Mucosa of rectum (tissue), 2 donors: ENCODE measurements at regions not wholly inside any gene's neighbourhood (a gene's known extent, or its start where the extent isn't known, plus 50 kb on each side); places are given as distances from the start of the nearest gene placed in this dataset.

Experiments used
- H3K27ac ChIP-seq, 2 donors: one replicate each; pipeline ENCODE4 v1.7.0; 2013; ENCODE audit warnings: inconsistent platforms in 2 of 2, low read depth in 2 of 2, low read length in 2 of 2
- H3K27me3 ChIP-seq, 2 donors: one replicate each; pipeline ENCODE4 v1.7.0; 2013; ENCODE audit warnings: low read length in 2 of 2; ENCODE audit not compliant: control insufficient read depth in 2 of 2, insufficient read depth in 2 of 2
- H3K36me3 ChIP-seq, 2 donors: one replicate each; pipeline ENCODE4 v1.7.0; 2013; ENCODE audit warnings: low read length in 2 of 2; ENCODE audit not compliant: control insufficient read depth in 2 of 2, insufficient read depth in 2 of 2
- H3K4me1 ChIP-seq, 2 donors: one replicate each; pipeline ENCODE4 v1.7.0; 2013; ENCODE audit warnings: low read length in 2 of 2, mild to moderate bottlenecking in 1 of 2; ENCODE audit not compliant: control insufficient read depth in 2 of 2, insufficient read depth in 2 of 2
- H3K4me3 ChIP-seq, 2 donors: one replicate each; pipeline ENCODE4 v1.7.0; 2013; ENCODE audit warnings: low read length in 2 of 2
- H3K9ac ChIP-seq, 2 donors: one replicate each; pipeline ENCODE4 v1.7.0; 2013; ENCODE audit warnings: low read length in 2 of 2, low read depth in 1 of 2, mild to moderate bottlenecking in 1 of 2
- H3K9me3 ChIP-seq, 2 donors: one replicate each; pipeline ENCODE4 v1.7.0; 2013; ENCODE audit warnings: low read length in 2 of 2; ENCODE audit not compliant: control insufficient read depth in 2 of 2
- donor health status: healthy.
- donor health status: Normal muscosa, but diverticular disease.

DNA sequence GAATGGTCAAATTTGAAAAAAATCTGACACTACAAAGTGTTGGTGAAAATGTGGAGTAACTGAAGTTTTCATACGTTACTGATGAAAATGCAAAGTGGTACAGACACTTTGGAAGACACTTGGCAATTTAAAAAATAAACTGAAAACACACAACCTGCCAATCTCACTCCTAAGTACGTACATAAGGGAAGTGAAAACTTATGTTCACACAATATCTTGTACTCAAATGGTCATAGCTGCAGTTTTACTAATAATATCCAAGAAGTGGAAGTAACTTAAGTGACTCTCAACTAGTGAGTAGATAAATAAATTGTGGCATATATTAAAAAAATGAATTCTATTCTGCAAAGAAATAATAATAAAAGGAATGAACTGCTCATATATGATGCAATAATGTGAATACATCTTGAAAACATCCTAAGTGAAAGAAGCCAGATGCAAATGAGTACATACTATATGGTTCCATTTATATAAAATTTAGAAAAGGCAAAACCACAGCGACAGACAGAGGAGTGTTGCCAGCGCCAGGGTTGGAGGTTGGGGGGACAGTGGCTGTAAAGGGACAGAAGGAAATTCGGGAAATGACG, 198.2 kb downstream of the ERMARD start:
- no peak overlapping the region for H3K9ac ChIP-seq
- no peaks in the 10 kb centered on the region for H3K36me3 ChIP-seq
- H3K9me3 ChIP-seq, result no peaks in the 10 kb centered on the region
- peaks cover 0 to 2% of the 10 kb centered on the region in 2 donors for H3K27me3 ChIP-seq
- no peak overlapping the region for H3K27ac ChIP-seq
- no peak overlapping the region for H3K4me3 ChIP-seq
- H3K4me1 ChIP-seq, result no peaks in the 10 kb centered on the region

DNA sequence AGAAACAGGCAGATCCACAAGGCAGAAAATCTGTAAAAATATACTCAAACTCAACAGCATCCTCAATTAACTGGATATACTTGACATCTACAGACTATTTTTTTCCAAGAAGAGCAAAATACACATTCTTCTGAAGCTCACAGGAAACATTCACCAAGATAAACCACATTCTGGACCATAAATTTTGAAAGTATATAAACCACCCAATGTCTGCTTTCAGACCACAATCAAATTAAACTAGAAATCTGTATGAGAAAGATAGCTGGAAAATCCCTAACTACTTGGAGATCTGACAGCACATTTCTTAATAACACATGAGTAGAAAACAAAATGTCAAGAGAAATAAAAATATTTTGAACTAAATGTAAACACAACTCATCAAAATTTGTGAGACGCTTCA, 195.5 kb downstream of the ERMARD start:
- Histone ChIP-seq H3K27me3 (peaks cover 0 to 2% of the 10 kb centered on the region in 2 donors), H3K36me3 (no peaks in the 10 kb centered on the region), H3K4me1 (no peaks in the 10 kb centered on the region), H3K27ac (no peak overlapping the region), H3K4me3 (no peak overlapping the region), H3K9ac (no peak overlapping the region), H3K9me3 (no peaks in the 10 kb centered on the region)

GRCh38 chr6:169945117-169945516, 193.7 kb downstream of the ERMARD start:
- H3K4me3 ChIP-seq, result no peak overlapping the region
- no peak overlapping the region for H3K9ac ChIP-seq
- no peak overlapping the region for H3K27ac ChIP-seq
- peaks cover 0 to 2% of the 10 kb centered on the region in 2 donors for H3K27me3 ChIP-seq
- no peaks in the 10 kb centered on the region for H3K9me3 ChIP-seq
- no peaks in the 10 kb centered on the region for H3K36me3 ChIP-seq
- no peaks in the 10 kb centered on the region for H3K4me1 ChIP-seq

GRCh38 chr6:169944415-169944814, 193.0 kb downstream of the ERMARD start:
- no peaks in the 10 kb centered on the region for H3K36me3 ChIP-seq
- H3K27me3 ChIP-seq, result peaks cover 0 to 2% of the 10 kb centered on the region in 2 donors
- no peak overlapping the region for H3K9ac ChIP-seq
- H3K4me1 ChIP-seq, result no peaks in the 10 kb centered on the region
- no peak overlapping the region for H3K4me3 ChIP-seq
- H3K9me3 ChIP-seq, result no peaks in the 10 kb centered on the region
- no peak overlapping the region for H3K27ac ChIP-seq

GRCh38 chr6:169944061-169944337, 192.6 kb downstream of the ERMARD start:
- Histone ChIP-seq H3K36me3 (no peaks in the 10 kb centered on the region), H3K27ac (no peak overlapping the region), H3K4me1 (no peaks in the 10 kb centered on the region), H3K27me3 (peaks cover 0 to 2% of the 10 kb centered on the region in 2 donors), H3K9me3 (no peaks in the 10 kb centered on the region), H3K4me3 (no peak overlapping the region), H3K9ac (no peak overlapping the region)

- Histone ChIP-seq H3K9ac (no peak overlapping the region), H3K27ac (no peak overlapping the region), H3K27me3 (peaks cover 0 to 2% of the 10 kb centered on the region in 2 donors), H3K4me1 (no peaks in the 10 kb centered on the region), H3K4me3 (no peak overlapping the region), H3K9me3 (no peaks in the 10 kb centered on the region), H3K36me3 (no peaks in the 10 kb centered on the region)
Observed at GRCh38 chr6:169943241-169944060, 192.0 kb downstream of the ERMARD start.

- no peak overlapping the region for H3K4me3 ChIP-seq
- no peaks in the 10 kb centered on the region for H3K36me3 ChIP-seq
- H3K4me1 ChIP-seq, result no peaks in the 10 kb centered on the region
- H3K27me3 ChIP-seq, result peaks cover 0 to 2% of the 10 kb centered on the region in 2 donors
- H3K27ac ChIP-seq, result no peak overlapping the region
- H3K9me3 ChIP-seq, result no peaks in the 10 kb centered on the region
- no peak overlapping the region for H3K9ac ChIP-seq
Observed at GRCh38 chr6:169942173-169942572, 190.8 kb downstream of the ERMARD start.

DNA sequence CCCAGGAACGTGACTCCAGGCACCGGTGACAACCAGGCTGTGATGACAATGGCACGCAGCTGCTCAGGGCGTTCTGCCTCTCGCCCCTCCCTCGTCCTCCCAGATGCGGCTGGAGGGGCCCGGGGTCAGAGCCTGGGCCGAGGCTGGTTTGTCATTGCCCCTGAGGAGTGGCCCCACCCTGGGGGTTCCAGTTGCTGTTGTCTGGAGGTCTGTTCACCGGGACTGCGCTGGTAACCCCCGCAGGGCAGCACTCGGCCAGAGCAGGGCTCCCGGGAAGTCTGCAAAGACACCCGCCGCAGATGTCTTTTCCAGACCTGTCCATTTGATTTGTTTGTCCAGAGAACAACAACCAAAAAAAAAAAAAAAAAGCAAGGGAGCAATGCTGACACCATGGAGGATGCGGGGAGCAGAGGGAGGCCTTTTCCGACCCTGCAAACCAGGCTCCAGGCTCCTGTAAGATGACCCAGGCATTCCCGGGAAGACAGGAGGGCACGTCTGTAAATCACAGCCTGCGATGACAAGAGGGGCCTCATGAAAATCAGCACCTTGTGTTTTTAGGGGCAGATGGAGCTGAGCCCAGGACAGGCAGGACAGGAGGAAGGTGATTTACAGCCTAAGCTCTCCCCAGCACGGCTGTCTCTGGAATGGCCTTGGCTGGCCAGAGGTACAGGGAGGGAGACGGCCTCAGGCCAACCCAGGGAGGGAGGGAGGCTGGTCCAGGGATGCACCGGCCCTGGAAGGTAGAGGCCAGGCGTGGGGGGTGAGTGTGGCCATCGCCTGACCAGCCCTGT, 189.3 kb downstream of the ERMARD start:
- Histone ChIP-seq H3K9ac (no peak overlapping the region), H3K4me3 (no peak overlapping the region), H3K27ac (no peak overlapping the region), H3K36me3 (no peaks in the 10 kb centered on the region), H3K4me1 (no peaks in the 10 kb centered on the region), H3K9me3 (no peaks in the 10 kb centered on the region), H3K27me3 (peaks cover 0 to 2% of the 10 kb centered on the region in 2 donors)

DNA sequence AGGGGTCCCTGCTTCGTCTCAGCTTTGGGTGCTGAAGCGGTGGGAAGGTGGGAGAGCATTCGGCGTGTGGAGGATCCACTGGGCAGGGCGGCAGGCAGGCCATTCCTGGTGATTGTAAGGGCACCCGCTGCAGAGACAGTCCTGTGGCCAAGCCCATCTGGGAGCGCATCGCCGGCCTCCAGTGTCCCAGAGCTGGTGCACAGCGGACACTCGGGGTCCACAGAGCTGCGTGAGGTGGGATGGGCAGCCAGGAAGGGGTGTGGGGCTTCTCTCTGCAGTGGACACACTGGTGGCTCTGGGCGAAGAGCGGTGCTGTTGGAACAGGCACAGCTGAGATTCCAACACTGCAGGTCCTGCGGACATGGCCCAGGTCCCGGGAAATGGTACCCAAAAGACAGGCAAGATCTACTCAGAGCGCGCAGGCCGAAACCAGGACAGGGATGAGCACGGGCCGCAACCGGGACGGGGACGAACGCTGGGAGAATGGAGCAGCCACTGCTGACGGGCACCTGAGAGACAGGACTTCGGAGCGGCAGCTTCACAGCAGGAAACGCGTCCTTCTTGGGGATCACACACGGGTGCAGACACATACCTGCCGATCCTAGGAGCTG, 188.2 kb downstream of the ERMARD start:
- H3K36me3 ChIP-seq, result no peaks in the 10 kb centered on the region
- no peak overlapping the region for H3K27ac ChIP-seq
- H3K27me3 ChIP-seq, result no peaks in the 10 kb centered on the region
- no peak overlapping the region for H3K4me3 ChIP-seq
- no peaks in the 10 kb centered on the region for H3K9me3 ChIP-seq
- H3K4me1 ChIP-seq, result no peaks in the 10 kb centered on the region
- H3K9ac ChIP-seq, result no peak overlapping the region

DNA sequence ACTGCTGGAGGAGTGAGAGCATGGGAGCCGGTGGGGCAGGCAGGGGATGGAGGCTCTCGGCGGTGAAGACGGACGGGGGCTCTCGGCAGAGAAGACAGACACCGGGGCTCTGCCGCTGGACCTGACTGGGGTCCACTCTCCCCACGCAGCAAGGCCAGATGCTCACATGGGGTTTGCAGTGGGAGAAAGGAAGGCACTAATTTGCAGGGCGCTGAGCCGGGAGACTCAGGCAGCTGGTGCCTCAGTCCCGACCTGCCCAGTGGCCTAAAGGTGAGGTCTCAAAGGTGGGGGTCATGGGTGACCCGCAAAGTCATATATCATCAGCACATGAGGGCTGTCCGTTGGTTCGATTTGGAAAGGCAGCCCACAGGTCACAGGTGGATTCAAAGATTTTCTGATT, 187.3 kb downstream of the ERMARD start:
- H3K27me3 ChIP-seq, result no peaks in the 10 kb centered on the region
- no peak overlapping the region for H3K4me3 ChIP-seq

More for the DNA sequence above, 187.3 kb downstream of the ERMARD start:
- Histone ChIP-seq H3K9me3 (no peaks in the 10 kb centered on the region), H3K9ac (no peak overlapping the region), H3K36me3 (no peaks in the 10 kb centered on the region), H3K27ac (no peak overlapping the region), H3K4me1 (peaks cover 6 to 8% of the 10 kb centered on the region in 2 donors)
